IMR-90 (cell line): ENCODE measurements at regions not wholly inside any gene's neighbourhood (a gene's known extent, or its start where the extent isn't known, plus 50 kb on each side); places are given as distances from the start of the nearest gene placed in this dataset.

Experiments
- ATAC-seq: fragments of 200-7000 bp; cut with Tn5 transposase; 2 replicates; pipeline ENCODE4 v1.9.1; 2020; ENCODE audit warnings: low read depth, mild to moderate bottlenecking, moderate library complexity
- BruUV-seq: library from RNA; stranded (reverse); fragments of 400-500 nt; replicated peaks from 2 replicates; lab custom pipeline; 2021; lab: Mats Ljungman, UMichigan
- CTCF ChIA-PET: fragments of 300-600 bp; formaldehyde crosslinking; extraction: SDS; loops from one replicate; lab custom pipeline; 2021; ENCODE audit warnings: antibody characterized with exemption; lab: Yijun Ruan, JAX
- POLR2A ChIA-PET: fragments of 300-600 bp; sonication (Branson Sonifier 250); formaldehyde crosslinking; loops from one replicate; lab custom pipeline; 2022; ENCODE audit warnings: antibody characterized with exemption; ENCODE audit not compliant: unreplicated experiment; lab: Charles Lee
- DNase-seq: peaks from one replicate; pipeline ENCODE4 v3.0.0; 2013
- H2AFZ ChIP-seq: replicated peaks from 2 replicates; pipeline ENCODE3; 2013; ENCODE audit warnings: low read length, mild to moderate bottlenecking; ENCODE audit not compliant: poor library complexity
- H2AK5ac ChIP-seq: 2 replicates; pipeline ENCODE4 v1.6.1; 2013; ENCODE audit warnings: low read depth, low read length, inconsistent platforms
- H2AK9ac ChIP-seq: replicated peaks from 2 replicates; pipeline ENCODE3; 2013; ENCODE audit warnings: mild to moderate bottlenecking, low read depth, low read length, moderate library complexity; ENCODE audit not compliant: poor library complexity
- H2BK120ac ChIP-seq: 2 replicates; pipeline ENCODE4 v1.6.1; 2013; ENCODE audit warnings: low read depth, low read length, inconsistent platforms
- H2BK15ac ChIP-seq: 3 replicates; pipeline ENCODE4 v1.6.1; 2013; ENCODE audit warnings: low read depth, low read length, inconsistent platforms
- H2BK20ac ChIP-seq: 2 replicates; pipeline ENCODE4 v1.6.1; 2013; ENCODE audit warnings: low read depth, mild to moderate bottlenecking, inconsistent platforms, low read length, moderate library complexity
- H2BK5ac ChIP-seq: 2 replicates; pipeline ENCODE4 v1.6.1; 2013; ENCODE audit warnings: mild to moderate bottlenecking, low read depth, low read length, inconsistent platforms; ENCODE audit not compliant: poor library complexity, severe bottlenecking
- H3K14ac ChIP-seq: replicated peaks from 2 replicates; pipeline ENCODE4 v1.6.1; 2013; ENCODE audit warnings: low read depth, low read length, inconsistent platforms
- H3K18ac ChIP-seq: 2 replicates; pipeline ENCODE4 v1.6.1; 2013; ENCODE audit warnings: low read depth, low read length, control low read depth
- H3K23ac ChIP-seq: 2 replicates; pipeline ENCODE4 v1.6.1; 2013; ENCODE audit warnings: low read depth, low read length, inconsistent platforms
- H3K27ac ChIP-seq: 2 replicates; pipeline ENCODE4 v1.5.1; 2013; ENCODE audit warnings: mild to moderate bottlenecking, control low read depth, low read length; ENCODE audit not compliant: insufficient read depth
- H3K27me3 ChIP-seq: 2 replicates; pipeline ENCODE4 v1.6.1; 2013; ENCODE audit warnings: low read length; ENCODE audit not compliant: control insufficient read depth, insufficient read depth
- H3K36me3 ChIP-seq: 2 replicates; pipeline ENCODE4 v1.6.1; 2013; ENCODE audit warnings: low read length, mixed read lengths; ENCODE audit not compliant: control insufficient read depth, insufficient read depth
- H3K4ac ChIP-seq: 2 replicates; pipeline ENCODE4 v1.6.1; 2013; ENCODE audit warnings: low read depth, low read length, inconsistent platforms
- H3K4me1 ChIP-seq: 2 replicates; pipeline ENCODE4 v1.6.1; 2013; ENCODE audit warnings: low read length, mixed read lengths; ENCODE audit not compliant: control insufficient read depth, insufficient read depth
- H3K4me2 ChIP-seq: 2 replicates; pipeline ENCODE4 v1.6.1; 2013; ENCODE audit warnings: low read depth, mild to moderate bottlenecking, control low read depth, low read length, moderate library complexity
- H3K4me3 ChIP-seq: 2 replicates; pipeline ENCODE4 v1.5.1; 2013; ENCODE audit warnings: low read depth, mild to moderate bottlenecking, control low read depth, low read length, moderate library complexity; ENCODE audit not compliant: insufficient read depth
- H3K56ac ChIP-seq: 2 replicates; pipeline ENCODE4 v1.6.1; 2013; ENCODE audit warnings: low read length, inconsistent platforms; ENCODE audit not compliant: insufficient read depth; ENCODE audit errors: extremely low read depth
- H3K79me1 ChIP-seq, 2 experiments: 2 replicates each; pipeline ENCODE4 v1.6.1; 2013; ENCODE audit warnings: low read length in 2 of 2, inconsistent platforms in 1 of 2, low read depth in 1 of 2
- H3K9ac ChIP-seq: 2 replicates; pipeline ENCODE4 v1.6.1; 2013; ENCODE audit warnings: low read depth, low read length, control low read depth
- H3K9me1 ChIP-seq: 2 replicates; pipeline ENCODE4 v1.6.1; 2013; ENCODE audit warnings: low read length, inconsistent platforms; ENCODE audit not compliant: insufficient read depth
- H3K9me3 ChIP-seq: 2 replicates; pipeline ENCODE4 v1.6.1; 2013; ENCODE audit warnings: low read length; ENCODE audit not compliant: control insufficient read depth, insufficient read depth
- H4K20me1 ChIP-seq: 2 replicates; pipeline ENCODE4 v1.6.1; 2013; ENCODE audit warnings: low read length, inconsistent platforms; ENCODE audit not compliant: insufficient read depth
- H4K5ac ChIP-seq: 2 replicates; pipeline ENCODE4 v1.6.1; 2013; ENCODE audit warnings: mild to moderate bottlenecking, low read depth, low read length, control low read depth
- H4K8ac ChIP-seq, 2 experiments: 2 replicates each; pipeline ENCODE4 v1.6.1; 2013; ENCODE audit warnings: low read depth in 2 of 2, low read length in 2 of 2, control low read depth in 1 of 2, inconsistent platforms in 1 of 2
- H4K91ac ChIP-seq: 2 replicates; pipeline ENCODE4 v1.6.1; 2013; ENCODE audit warnings: low read depth, low read length, inconsistent platforms; ENCODE audit not compliant: insufficient read depth
- CEBPB ChIP-seq: IDR thresholded peaks from 2 replicates; pipeline ENCODE4 v1.6.1; 2012; ENCODE audit warnings: low read depth, low read length, improper control_type of control experiment
- CHD1 ChIP-seq: IDR thresholded peaks from 2 replicates; pipeline ENCODE4 v1.6.1; 2012; ENCODE audit warnings: low read depth, low read length, improper control_type of control experiment
- ELK1 ChIP-seq: fragments of 150-350 bp; IDR thresholded peaks from 2 replicates; pipeline ENCODE4 v1.6.1; 2016; ENCODE audit warnings: low read depth, mild to moderate bottlenecking, low read length, moderate library complexity, borderline replicate concordance
- FOS ChIP-seq: fragments of 150-350 bp; IDR thresholded peaks from 2 replicates; pipeline ENCODE4 v1.6.1; 2016; ENCODE audit warnings: low read depth, low read length
- MAFK ChIP-seq: IDR thresholded peaks from 2 replicates; pipeline ENCODE4 v1.6.1; 2012; ENCODE audit warnings: low read depth, low read length, improper control_type of control experiment
- NFE2L2 ChIP-seq: fragments of 150-350 bp; IDR thresholded peaks from 2 replicates; pipeline ENCODE4 v1.6.1; 2016; ENCODE audit warnings: low read depth, mild to moderate bottlenecking, low read length
- POLR2A ChIP-seq: IDR thresholded peaks from 2 replicates; pipeline ENCODE4 v1.6.1; 2012; ENCODE audit warnings: mild to moderate bottlenecking, low read depth, low read length
- RAD21 ChIP-seq: IDR thresholded peaks from 2 replicates; pipeline ENCODE4 v1.6.1; 2012; ENCODE audit warnings: low read length, improper control_type of control experiment
- RCOR1 ChIP-seq: IDR thresholded peaks from 2 replicates; pipeline ENCODE4 v1.6.1; 2012; ENCODE audit warnings: mild to moderate bottlenecking, low read length, improper control_type of control experiment; ENCODE audit not compliant: insufficient replicate concordance
- RFX5 ChIP-seq: IDR thresholded peaks from 2 replicates; pipeline ENCODE4 v1.8.0; 2012; ENCODE audit warnings: low read depth, mild to moderate bottlenecking, low read length, moderate library complexity
- SMC3 ChIP-seq: fragments of 150-350 bp; IDR thresholded peaks from 2 replicates; pipeline ENCODE4 v1.6.1; 2016; ENCODE audit warnings: low read depth, mild to moderate bottlenecking, antibody characterized with exemption, low read length, moderate library complexity
- USF2 ChIP-seq: fragments of 150-350 bp; IDR thresholded peaks from 2 replicates; pipeline ENCODE4 v1.6.1; 2017; ENCODE audit warnings: mild to moderate bottlenecking, antibody characterized with exemption, low read length, low read depth
- dilution Hi-C: fragments of 300-500 bp; cut with HindIII; formaldehyde crosslinking; loops from one replicate; pipeline ENCODE4 v1.14.3; 2018; ENCODE audit warnings: low sequenced_read_pairs; ENCODE audit not compliant: unreplicated experiment
- in situ Hi-C: fragments of 300-500 bp; cut with MboI; formaldehyde crosslinking; loops from 3 replicates; pipeline ENCODE4 v1.14.3; 2019; ENCODE audit warnings: low sequenced_read_pairs, inconsistent platforms, mixed read lengths
- intact Hi-C: fragments of 100-400 bp; cut with micrococcal nuclease; formaldehyde crosslinking; loops from 2 replicates; pipeline ENCODE4 v1.10.0; 2022

GRCh38 chr21:16492892-16493291, 763.1 kb downstream of the USP25 start:
- Histone ChIP-seq H2BK5ac (no peak overlapping the region), H4K8ac (no peak overlapping the region), H3K36me3 (no peaks in the 10 kb centered on the region), H2AK9ac (no peak overlapping the region), H3K56ac (no peak overlapping the region), H3K4me1 (no peaks in the 10 kb centered on the region), H3K27me3 (no peaks in the 10 kb centered on the region), H2BK15ac (no peak overlapping the region), H3K4me3 (no peak overlapping the region), H3K9ac (no peak overlapping the region), H4K91ac (no peak overlapping the region), H3K18ac (no peak overlapping the region), H3K27ac (no peak overlapping the region), H2AK5ac (no peak overlapping the region), H3K9me1 (no peaks in the 10 kb centered on the region), H3K79me1 (no peaks in the 10 kb centered on the region), H2AFZ (no peak overlapping the region), H4K5ac (no peak overlapping the region), H2BK120ac (no peak overlapping the region), H3K14ac (no peak overlapping the region), H3K23ac (no peak overlapping the region), H2BK20ac (no peak overlapping the region), H3K4me2 (no peak overlapping the region), H3K4ac (no peak overlapping the region), H4K20me1 (no peaks in the 10 kb centered on the region), H3K9me3 (no peaks in the 10 kb centered on the region)
- DNase-seq (no peak), ATAC-seq (no peak)
- no peak for TF ChIP-seq ELK1
- no peak for TF ChIP-seq FOS
- TF ChIP-seq NFE2L2, result no peak
- TF ChIP-seq POLR2A, result no peak
- no peak for TF ChIP-seq USF2
- TF ChIP-seq SMC3, result no peak
- no peak for TF ChIP-seq CEBPB
- TF ChIP-seq RAD21, result no peak
- TF ChIP-seq CHD1, result no peak
- no peak for TF ChIP-seq MAFK
- no peak for TF ChIP-seq RCOR1
- TF ChIP-seq RFX5, result no peak
- BruUV-seq, result no TSS peak
- dilution Hi-C loops, result no loop called here
- intact Hi-C loops, result no loop called here
- in situ Hi-C loops, result no loop called here
- POLR2A ChIA-PET, result no interaction called here
- CTCF ChIA-PET, result interaction anchor here (0.6 kb wide), 1 partner anchor 349 kb away, joined by 3 read pairs; no protein-coding TSS in a partner anchor
